PFSK-1 (cell line): ENCODE measurements at regions not wholly inside any gene's neighbourhood (a gene's known extent, or its start where the extent isn't known, plus 50 kb on each side); places are given as distances from the start of the nearest gene placed in this dataset.

ENCODE experiments used
- POLR2AphosphoS5 ChIP-seq: IDR thresholded peaks from 2 replicates; pipeline ENCODE4 v1.6.1; 2012; ENCODE audit warnings: low read depth, mild to moderate bottlenecking, control low read depth, low read length, moderate library complexity
- SIN3A ChIP-seq: IDR thresholded peaks from 2 replicates; pipeline ENCODE4 v1.6.1; 2012; ENCODE audit warnings: mild to moderate bottlenecking, low read length, moderate library complexity, borderline replicate concordance; ENCODE audit not compliant: insufficient read depth
- TAF1 ChIP-seq: IDR thresholded peaks from 2 replicates; pipeline ENCODE4 v1.6.1; 2012; ENCODE audit warnings: low read length, control low read depth, borderline replicate concordance; ENCODE audit not compliant: insufficient read depth
- TF ChIP-seq, protein P1 (sequence below), 2 experiments: IDR thresholded peaks; 2 replicates each; pipeline versions ENCODE4 v1.6.1 to v1.8.0; 2011 to 2012; ENCODE audit warnings: low read depth in 2 of 2, low read length in 2 of 2, control low read depth in 1 of 2, inconsistent platforms in 1 of 2, mild to moderate bottlenecking in 1 of 2, moderate library complexity in 1 of 2; ENCODE audit not compliant: insufficient read depth in 1 of 2

DNA sequence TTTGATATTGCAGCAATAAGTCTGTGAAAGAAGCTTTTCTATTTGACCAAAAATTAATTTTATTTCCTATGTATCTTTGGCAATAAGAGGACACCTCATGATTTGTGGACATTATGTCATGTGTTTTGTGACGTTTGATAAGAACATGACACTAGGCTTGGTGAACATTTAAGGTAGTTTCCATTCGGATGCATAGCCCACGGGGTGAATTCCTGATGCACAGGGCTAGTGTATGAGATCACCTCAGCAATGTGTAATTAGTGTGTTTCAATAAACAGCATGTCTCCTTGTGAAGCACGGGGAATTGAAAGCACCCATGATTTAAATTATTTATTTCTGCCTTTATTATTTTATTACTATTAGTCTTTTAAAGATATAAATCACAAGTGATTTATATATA is 146.1 kb upstream of the LINC00305 start:
- TF ChIP-seq, protein P1, sequence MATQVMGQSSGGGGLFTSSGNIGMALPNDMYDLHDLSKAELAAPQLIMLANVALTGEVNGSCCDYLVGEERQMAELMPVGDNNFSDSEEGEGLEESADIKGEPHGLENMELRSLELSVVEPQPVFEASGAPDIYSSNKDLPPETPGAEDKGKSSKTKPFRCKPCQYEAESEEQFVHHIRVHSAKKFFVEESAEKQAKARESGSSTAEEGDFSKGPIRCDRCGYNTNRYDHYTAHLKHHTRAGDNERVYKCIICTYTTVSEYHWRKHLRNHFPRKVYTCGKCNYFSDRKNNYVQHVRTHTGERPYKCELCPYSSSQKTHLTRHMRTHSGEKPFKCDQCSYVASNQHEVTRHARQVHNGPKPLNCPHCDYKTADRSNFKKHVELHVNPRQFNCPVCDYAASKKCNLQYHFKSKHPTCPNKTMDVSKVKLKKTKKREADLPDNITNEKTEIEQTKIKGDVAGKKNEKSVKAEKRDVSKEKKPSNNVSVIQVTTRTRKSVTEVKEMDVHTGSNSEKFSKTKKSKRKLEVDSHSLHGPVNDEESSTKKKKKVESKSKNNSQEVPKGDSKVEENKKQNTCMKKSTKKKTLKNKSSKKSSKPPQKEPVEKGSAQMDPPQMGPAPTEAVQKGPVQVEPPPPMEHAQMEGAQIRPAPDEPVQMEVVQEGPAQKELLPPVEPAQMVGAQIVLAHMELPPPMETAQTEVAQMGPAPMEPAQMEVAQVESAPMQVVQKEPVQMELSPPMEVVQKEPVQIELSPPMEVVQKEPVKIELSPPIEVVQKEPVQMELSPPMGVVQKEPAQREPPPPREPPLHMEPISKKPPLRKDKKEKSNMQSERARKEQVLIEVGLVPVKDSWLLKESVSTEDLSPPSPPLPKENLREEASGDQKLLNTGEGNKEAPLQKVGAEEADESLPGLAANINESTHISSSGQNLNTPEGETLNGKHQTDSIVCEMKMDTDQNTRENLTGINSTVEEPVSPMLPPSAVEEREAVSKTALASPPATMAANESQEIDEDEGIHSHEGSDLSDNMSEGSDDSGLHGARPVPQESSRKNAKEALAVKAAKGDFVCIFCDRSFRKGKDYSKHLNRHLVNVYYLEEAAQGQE (IDR thresholded peaks at IDR 0.05; ENCODE audit: insufficient read depth in 1 of 2, low read depth in 2 of 2, low read length in 2 of 2) = no peak
- no peak for TF ChIP-seq SIN3A
- no peak for TF ChIP-seq POLR2AphosphoS5
- no peak for TF ChIP-seq TAF1
